OCI-LY3 (cell line): ENCODE measurements at regions not wholly inside any gene's neighbourhood (a gene's known extent, or its start where the extent isn't known, plus 50 kb on each side); places are given as distances from the start of the nearest gene placed in this dataset.
"Not testable (repeated sequence)": the region's sequence is repeated elsewhere in the genome, so short reads cannot be mapped to it uniquely, and the experiment has no call there.

Experiments used
- H2AFZ ChIP-seq: fragments of 200-600, 300-600 bp; shearing (Covaris generic); 2 replicates; pipeline ENCODE4 v1.6.0; 2014; ENCODE audit warnings: antibody characterized with exemption, low read depth, low read length
- H3K27ac ChIP-seq: fragments of 200-600, 300-600 bp; sonication (generic); 2 replicates; pipeline ENCODE4 v1.5.1; 2014; ENCODE audit warnings: mild to moderate bottlenecking, low read length, moderate library complexity, mixed read lengths
- H3K27me3 ChIP-seq: fragments of 200-600, 300-600 bp; sonication (generic); 2 replicates; pipeline ENCODE4 v1.6.1; 2014; ENCODE audit warnings: low read depth, low read length, mixed read lengths
- H3K36me3 ChIP-seq: fragments of 200-600, 300-600 bp; sonication (generic); replicated peaks from 2 replicates; pipeline ENCODE3; 2014; ENCODE audit warnings: low read depth, low read length, mixed read lengths
- H3K4me1 ChIP-seq: fragments of 300-600, 200-600 bp; sonication (generic); 2 replicates; pipeline ENCODE4 v1.6.1; 2014; ENCODE audit warnings: low read length, mixed read lengths
- H3K4me2 ChIP-seq: fragments of 200-600, 300-600 bp; sonication (generic); 2 replicates; pipeline ENCODE4 v1.6.1; 2014; ENCODE audit warnings: low read length, mixed read lengths
- H3K4me3 ChIP-seq: fragments of 300-600, 200-600 bp; sonication (generic); 2 replicates; pipeline ENCODE4 v1.5.1; 2014; ENCODE audit warnings: antibody characterized with exemption, mild to moderate bottlenecking, low read length, moderate library complexity
- H3K79me2 ChIP-seq: fragments of 300-600, 200-600 bp; shearing (Covaris generic); 2 replicates; pipeline ENCODE4 v1.6.1; 2014; ENCODE audit warnings: mild to moderate bottlenecking, low read length, mixed read lengths
- H3K9ac ChIP-seq: fragments of 300-600, 200-600 bp; shearing (Covaris generic); 2 replicates; pipeline ENCODE4 v1.6.0; 2014; ENCODE audit warnings: mild to moderate bottlenecking, low read length, moderate library complexity
- H3K9me3 ChIP-seq: fragments of 200-600, 300-600 bp; shearing (Covaris generic); 2 replicates; pipeline ENCODE4 v1.6.1; 2014; ENCODE audit warnings: low read length, mixed read lengths; ENCODE audit not compliant: insufficient read depth
- H4K20me1 ChIP-seq: fragments of 200-600, 300-600 bp; sonication (generic); 2 replicates; pipeline ENCODE4 v1.6.1; 2016; ENCODE audit warnings: low read length, mixed read lengths; ENCODE audit not compliant: insufficient read depth
- CTCF ChIP-seq: fragments of 200-600, 300-600 bp; sonication (generic); IDR thresholded peaks from 2 replicates; pipeline ENCODE4 v1.5.1; 2014; ENCODE audit warnings: antibody characterized with exemption, low read length, low read depth
- EZH2phosphoT487 ChIP-seq: fragments of 200-600 bp; shearing (Covaris generic); IDR thresholded peaks from 2 replicates; pipeline ENCODE4 v1.6.1; 2018; ENCODE audit warnings: antibody characterized with exemption, mixed run types, low read depth

- Histone ChIP-seq H2AFZ (no peak overlapping the region), H3K4me3 (no peak overlapping the region), H3K9ac (no peak overlapping the region), H3K27me3 (peaks cover 2% of the 10 kb centered on the region; the same call in 1 of the 2 replicates), H3K36me3 (no peaks in the 10 kb centered on the region), H3K27ac (no peak overlapping the region), H3K9me3 (no peaks in the 10 kb centered on the region), H3K4me1 (no peaks in the 10 kb centered on the region), H3K4me2 (no peak overlapping the region), H4K20me1 (no peaks in the 10 kb centered on the region), H3K79me2 (no peaks in the 10 kb centered on the region)
- TF ChIP-seq CTCF (no peak), EZH2phosphoT487 (no peak)
Measured at GRCh38 chr15:77939851-77940250, 137.7 kb downstream of the TBC1D2B start.

GRCh38 chr15:77939026-77939425 is 138.5 kb downstream of the TBC1D2B start:
- not testable (repeated sequence) for H3K9ac ChIP-seq, H3K4me1 ChIP-seq, H4K20me1 ChIP-seq, H2AFZ ChIP-seq, H3K9me3 ChIP-seq, H3K27me3 ChIP-seq, H3K36me3 ChIP-seq, H3K4me3 ChIP-seq, H3K79me2 ChIP-seq, H3K27ac ChIP-seq, H3K4me2 ChIP-seq

GRCh38 chr15:77938546-77938945 is 139.0 kb downstream of the TBC1D2B start:
- H3K4me2 ChIP-seq, H2AFZ ChIP-seq, H3K4me3 ChIP-seq, H3K27me3 ChIP-seq, H3K27ac ChIP-seq, H3K9ac ChIP-seq, H3K79me2 ChIP-seq, H4K20me1 ChIP-seq, H3K4me1 ChIP-seq, H3K9me3 ChIP-seq, H3K36me3 ChIP-seq: not testable (repeated sequence)

- not testable (repeated sequence) for H3K4me3 ChIP-seq, H3K9me3 ChIP-seq, H2AFZ ChIP-seq, H3K4me1 ChIP-seq, H3K4me2 ChIP-seq, H3K9ac ChIP-seq, H3K36me3 ChIP-seq, H3K27ac ChIP-seq, H4K20me1 ChIP-seq, H3K79me2 ChIP-seq, H3K27me3 ChIP-seq
Measured at GRCh38 chr15:77936567-77936966, 140.9 kb downstream of the TBC1D2B start.

- H3K4me1 ChIP-seq, H2AFZ ChIP-seq, H3K27me3 ChIP-seq, H3K9me3 ChIP-seq, H3K4me3 ChIP-seq, H4K20me1 ChIP-seq, H3K4me2 ChIP-seq, H3K27ac ChIP-seq, H3K9ac ChIP-seq, H3K36me3 ChIP-seq, H3K79me2 ChIP-seq: not testable (repeated sequence)
Measured at GRCh38 chr15:77934516-77934915, 143.0 kb downstream of the TBC1D2B start.

- H3K27me3 ChIP-seq, H3K9me3 ChIP-seq, H3K36me3 ChIP-seq, H3K9ac ChIP-seq, H3K4me3 ChIP-seq, H4K20me1 ChIP-seq, H2AFZ ChIP-seq, H3K27ac ChIP-seq, H3K79me2 ChIP-seq, H3K4me1 ChIP-seq, H3K4me2 ChIP-seq: not testable (repeated sequence)
Measured at GRCh38 chr15:77930907-77931306, 146.6 kb downstream of the TBC1D2B start.

- H3K36me3 ChIP-seq, H3K4me2 ChIP-seq, H3K4me1 ChIP-seq, H4K20me1 ChIP-seq, H3K4me3 ChIP-seq, H3K9me3 ChIP-seq, H3K9ac ChIP-seq, H3K79me2 ChIP-seq, H3K27ac ChIP-seq, H2AFZ ChIP-seq, H3K27me3 ChIP-seq: not testable (repeated sequence)
Measured at GRCh38 chr15:77930490-77930889, 147.0 kb downstream of the TBC1D2B start.

GRCh38 chr15:77926789-77927188 is 150.7 kb downstream of the TBC1D2B start:
- not testable (repeated sequence) for H4K20me1 ChIP-seq, H3K36me3 ChIP-seq, H3K4me3 ChIP-seq, H3K4me2 ChIP-seq, H3K27me3 ChIP-seq, H3K9ac ChIP-seq, H3K79me2 ChIP-seq, H3K27ac ChIP-seq, H3K4me1 ChIP-seq, H2AFZ ChIP-seq, H3K9me3 ChIP-seq

GRCh38 chr15:77926296-77926695 is 151.2 kb downstream of the TBC1D2B start:
- not testable (repeated sequence) for H3K9ac ChIP-seq, H3K79me2 ChIP-seq, H4K20me1 ChIP-seq, H3K27ac ChIP-seq, H3K9me3 ChIP-seq, H3K4me2 ChIP-seq, H3K4me3 ChIP-seq, H3K4me1 ChIP-seq, H3K27me3 ChIP-seq, H3K36me3 ChIP-seq, H2AFZ ChIP-seq
